GM21619 (cell line): ENCODE measurements at regions not wholly inside any gene's neighbourhood (a gene's known extent, or its start where the extent isn't known, plus 50 kb on each side); places are given as distances from the start of the nearest gene placed in this dataset.

Experiments
- ATAC-seq: cut with Tn5 transposase; IDR thresholded peaks from one replicate; pipeline ENCODE4 v1.9.1; 2021; ENCODE audit not compliant: unreplicated experiment

DNA sequence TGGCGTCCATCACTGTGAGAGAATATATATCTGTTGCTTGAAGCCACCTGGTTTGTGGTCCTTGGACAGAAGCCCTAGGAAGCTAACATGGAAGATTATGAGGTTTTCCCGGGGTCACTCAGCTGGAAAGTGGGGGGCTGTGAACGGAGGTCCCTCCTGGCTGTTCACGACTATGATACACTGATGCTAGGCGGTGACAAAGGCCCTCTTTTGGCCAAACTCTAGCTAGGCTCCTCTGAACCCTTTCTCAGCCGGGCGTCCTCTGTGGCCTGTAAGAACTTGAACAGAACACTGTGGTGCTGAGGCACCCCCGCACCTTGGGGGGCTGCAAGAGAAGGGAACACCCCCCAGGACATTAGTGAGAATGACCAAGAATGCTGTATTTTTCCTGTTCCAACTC is 164.6 kb downstream of the TFCP2L1 start:
- no peak for ATAC-seq

DNA sequence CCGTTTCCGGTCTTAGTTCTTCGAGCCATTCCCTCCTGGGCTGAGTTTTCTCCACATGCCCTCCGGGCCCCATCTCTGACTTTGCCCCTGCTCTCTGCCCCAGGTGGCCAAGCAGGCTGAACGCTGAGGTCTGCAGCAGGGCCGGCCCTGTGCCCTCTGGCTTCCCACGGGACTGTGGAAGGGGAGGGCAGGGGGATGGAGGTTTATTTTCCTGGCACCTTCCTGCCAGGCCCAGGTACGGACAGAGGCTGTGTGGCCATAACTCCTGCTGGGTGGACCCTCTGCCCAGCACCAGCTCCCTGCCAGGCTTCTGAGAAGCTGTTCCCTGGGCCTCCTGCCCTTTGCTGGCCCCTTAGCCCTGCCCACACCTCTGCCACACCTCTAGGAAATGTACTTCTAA is 164.0 kb downstream of the TFCP2L1 start:
- ATAC-seq = no peak

DNA sequence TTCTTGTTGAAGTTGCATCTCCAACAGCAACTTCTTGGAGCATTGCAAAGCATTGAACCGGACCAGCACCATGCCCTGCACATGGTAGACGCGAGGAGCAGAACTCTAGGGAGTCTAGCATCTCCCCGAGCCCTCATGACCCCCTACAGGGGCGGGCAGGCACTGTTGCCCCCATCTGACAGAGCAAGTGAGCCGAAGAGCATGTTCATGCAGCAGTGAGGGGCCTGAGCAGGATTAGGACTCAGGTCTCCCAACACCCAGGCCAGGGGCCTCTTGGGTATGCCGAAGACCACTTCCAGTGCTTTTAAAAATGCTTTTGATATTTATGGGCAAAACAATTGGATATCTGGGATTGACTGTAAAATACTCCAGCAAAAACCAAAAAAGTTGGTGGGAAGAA is 163.3 kb downstream of the TFCP2L1 start:
- no peak for ATAC-seq

DNA sequence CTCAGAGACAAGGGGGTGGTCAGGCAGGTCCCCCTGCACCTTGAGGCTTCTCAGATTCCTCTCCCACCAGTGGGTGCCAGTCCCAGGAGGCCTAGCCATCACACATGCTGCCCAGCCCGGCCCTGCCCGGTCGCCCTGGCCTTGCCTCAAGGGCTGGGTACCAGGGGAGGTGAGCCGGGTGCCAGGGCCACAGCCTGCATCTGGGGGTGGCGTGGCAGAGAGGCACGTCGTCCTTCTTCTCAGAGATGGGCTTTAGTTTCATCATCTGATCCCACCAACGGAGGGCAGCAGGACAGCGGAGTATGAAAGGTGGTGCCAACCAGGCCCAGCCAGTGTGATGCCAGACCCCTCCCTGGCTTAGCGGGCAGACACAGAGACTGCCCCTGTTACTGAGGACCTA is 161.7 kb downstream of the TFCP2L1 start:
- ATAC-seq = no peak

DNA sequence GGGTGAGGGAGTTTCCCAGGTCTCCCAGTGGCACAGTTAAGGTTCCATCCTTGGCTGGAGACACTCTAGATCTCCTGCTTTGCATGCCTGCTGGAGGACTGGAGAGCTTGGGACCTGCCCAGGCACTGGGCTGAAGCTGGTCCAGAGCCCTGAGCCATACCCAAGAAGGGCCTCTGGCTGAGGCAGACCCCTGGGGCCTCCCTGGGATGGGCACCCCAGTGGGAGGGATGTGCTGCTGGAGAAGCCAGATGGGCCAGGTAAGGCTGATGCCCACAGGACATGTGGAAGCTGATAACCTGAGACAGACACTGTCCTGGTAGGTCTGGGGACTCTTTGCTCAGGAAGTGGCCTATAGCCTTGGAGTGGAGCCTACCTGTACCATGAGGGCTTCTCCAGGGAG is 160.7 kb downstream of the TFCP2L1 start:
- no peak for ATAC-seq

DNA sequence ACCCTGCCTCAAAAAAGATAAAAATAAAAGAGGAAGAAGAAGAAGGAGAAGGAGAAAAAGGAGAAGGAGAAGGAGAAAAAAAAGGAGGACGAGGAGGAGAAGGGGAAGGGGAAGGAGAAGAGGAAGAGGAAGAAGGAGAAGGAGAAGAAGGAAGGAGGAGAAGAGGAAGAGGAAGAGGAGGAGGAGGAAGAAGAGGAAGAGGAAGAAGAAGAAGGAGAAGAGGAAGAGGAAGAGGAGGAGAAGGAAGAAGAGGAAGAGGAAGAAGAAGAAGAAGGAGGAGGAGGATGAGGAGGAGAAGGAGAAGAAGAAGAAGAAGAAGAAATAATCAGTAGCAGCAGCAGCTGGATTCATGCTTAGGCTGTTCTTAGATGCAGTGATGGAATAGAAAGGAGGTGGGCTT is 159.7 kb downstream of the TFCP2L1 start:
- no peak for ATAC-seq

DNA sequence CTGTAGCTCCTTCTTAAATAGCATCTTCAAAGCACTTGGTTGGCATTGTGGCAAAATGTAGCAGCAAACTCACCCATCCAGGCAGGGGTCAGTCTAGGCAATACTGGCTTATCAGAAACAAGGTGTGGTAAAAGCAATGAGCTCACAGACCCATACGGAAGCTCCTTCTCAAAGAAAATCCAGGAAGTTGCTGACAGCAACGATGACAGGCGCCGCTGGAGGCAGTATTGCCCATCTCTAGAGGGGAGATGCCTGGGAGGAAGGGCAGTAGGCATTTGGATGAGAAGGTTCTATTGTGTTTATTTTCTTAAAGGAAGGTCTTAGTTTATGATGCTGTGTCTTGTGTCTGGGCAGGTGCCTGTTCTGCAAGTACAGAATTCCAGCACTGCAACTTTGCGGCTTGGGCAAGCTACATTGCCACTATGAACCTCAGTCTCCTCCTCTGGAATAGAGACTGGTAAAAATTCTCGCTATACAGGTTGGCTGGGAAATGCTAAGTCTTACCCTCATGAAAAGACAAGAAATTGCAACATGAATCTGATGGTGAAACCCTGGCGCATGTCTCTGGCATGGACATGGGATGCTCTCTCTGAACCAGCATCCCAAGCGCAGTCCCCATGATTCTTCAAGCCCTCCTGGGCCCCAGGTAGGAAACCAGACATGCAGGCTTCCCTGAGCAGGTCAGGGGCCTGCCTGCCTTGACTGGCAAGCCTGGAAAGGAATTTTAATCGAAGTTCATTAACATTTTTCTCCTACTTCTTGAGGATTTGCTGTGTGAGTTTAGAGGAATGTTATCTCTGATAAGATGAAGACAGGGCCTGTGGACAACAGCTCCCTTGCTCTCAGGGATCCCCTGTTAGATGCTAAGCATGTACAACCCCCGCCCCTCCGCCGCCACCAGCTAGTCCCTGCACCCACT is 156.0 kb downstream of the TFCP2L1 start:
- no peak for ATAC-seq

DNA sequence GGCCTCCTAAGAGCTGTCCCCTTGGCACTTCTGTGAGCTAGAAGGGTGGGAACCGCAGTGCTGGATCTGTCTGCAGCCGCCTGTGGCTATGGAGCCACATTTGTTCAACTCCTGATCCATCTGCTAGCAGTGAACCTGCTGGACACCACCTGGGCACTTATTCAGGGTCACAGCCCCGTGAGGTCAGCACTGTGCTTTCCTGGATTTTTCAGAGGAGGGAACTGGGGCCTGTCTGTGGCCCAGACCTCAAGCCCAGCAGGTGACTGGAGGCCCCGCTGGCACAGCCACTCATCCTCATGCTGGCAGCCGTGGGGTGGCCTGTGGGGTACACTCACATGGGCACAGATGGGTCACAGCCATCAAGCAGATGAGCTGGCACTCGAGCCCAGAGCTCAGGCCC is 155.3 kb downstream of the TFCP2L1 start:
- ATAC-seq = no peak

DNA sequence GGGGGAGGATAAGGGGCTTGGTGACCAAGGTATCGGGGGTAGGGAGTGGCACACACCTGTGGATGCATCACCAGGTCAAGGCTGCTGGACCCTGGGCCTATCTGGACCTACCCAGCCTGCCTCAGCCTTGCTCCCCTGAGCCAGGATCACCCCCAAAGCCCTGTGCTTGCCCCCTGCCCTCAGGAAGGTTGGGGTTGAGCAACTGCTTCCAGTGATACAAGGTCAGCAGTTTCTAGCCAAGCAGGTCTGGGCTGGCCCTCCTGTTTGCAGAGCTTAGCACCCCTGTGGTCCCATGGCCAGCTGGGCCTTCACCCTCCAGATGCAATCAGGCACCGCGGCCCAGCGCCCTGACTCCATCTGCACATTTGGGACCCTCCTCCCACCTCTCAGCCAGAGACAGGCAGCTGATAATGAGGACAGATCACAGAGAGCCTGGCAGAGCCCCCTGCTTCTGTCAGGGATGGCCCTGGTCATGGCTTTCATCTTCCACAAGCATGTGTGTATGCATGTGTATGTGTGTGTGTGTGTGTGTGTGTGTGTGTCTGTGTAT is 154.6 kb downstream of the TFCP2L1 start:
- no peak for ATAC-seq

DNA sequence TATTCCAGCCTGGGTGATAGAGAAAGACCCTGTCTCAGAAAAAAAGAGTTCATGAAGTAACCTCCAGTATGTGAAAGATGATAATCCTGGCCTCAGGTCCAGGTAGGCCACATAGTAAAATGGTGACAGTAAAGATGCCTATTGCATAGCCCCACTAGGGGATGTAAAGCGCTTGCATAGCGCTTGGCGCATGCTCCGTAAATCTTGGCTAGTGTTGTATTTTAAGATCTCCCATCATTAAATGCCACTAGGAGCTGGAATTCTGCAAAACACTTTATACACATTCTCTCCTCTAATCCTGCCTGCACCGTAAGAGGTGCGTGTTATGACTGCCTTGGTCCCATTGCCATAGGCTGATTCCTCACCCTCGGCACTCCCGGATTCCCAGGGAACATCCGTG is 153.6 kb downstream of the TFCP2L1 start:
- no peak for ATAC-seq

DNA sequence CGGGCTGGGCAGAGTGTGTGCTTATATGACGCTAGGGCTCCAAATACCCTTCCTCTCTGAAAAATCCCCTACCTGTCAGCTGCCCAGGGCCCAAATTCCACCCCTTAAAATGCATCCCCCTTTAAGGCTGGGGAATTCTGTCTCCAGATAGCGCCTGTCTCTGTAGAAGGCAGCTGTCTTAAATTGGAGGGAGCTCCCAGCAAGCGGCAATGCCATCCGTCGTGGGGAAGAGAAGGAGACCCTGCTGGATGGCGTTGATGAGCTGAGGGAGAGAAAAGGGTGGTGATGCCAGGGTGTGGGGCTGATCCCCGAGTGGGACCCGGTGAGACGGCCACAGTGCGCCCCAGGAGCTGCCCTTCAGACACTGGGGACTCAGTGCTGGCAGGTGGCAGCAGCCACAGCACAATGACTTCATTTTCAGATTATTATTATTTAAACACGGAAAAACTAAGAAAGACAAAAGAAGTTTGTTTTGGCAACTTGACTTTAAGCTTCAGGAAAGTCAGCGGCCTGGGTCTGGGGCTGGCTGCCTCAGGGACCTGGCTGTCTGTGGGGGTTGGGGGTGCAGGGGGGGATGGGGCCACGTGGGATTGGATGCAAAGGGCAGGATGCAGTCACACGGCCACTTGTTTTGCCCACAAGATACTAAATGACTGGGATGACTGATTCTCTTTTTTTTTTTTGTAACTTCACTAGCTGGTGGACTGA is 152.8 kb downstream of the TFCP2L1 start:
- ATAC-seq = no peak

DNA sequence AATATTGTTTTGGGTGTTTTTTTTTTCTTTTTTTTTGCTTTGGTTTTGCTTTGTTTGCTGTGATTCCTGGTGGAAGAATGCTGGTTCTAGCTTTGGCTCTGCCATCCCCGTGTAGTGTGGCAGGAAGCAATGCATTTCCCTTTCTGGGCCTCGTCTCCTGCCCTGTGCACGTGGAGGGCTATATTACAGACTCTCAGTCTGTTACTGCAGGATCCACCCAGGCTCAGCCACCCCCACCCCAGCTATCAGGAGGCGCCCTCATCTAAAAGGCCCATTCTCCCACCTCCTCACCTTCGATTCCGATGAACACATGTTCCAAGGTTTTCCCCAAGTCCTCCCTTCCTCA is 152.3 kb downstream of the TFCP2L1 start:
- no peak for ATAC-seq

DNA sequence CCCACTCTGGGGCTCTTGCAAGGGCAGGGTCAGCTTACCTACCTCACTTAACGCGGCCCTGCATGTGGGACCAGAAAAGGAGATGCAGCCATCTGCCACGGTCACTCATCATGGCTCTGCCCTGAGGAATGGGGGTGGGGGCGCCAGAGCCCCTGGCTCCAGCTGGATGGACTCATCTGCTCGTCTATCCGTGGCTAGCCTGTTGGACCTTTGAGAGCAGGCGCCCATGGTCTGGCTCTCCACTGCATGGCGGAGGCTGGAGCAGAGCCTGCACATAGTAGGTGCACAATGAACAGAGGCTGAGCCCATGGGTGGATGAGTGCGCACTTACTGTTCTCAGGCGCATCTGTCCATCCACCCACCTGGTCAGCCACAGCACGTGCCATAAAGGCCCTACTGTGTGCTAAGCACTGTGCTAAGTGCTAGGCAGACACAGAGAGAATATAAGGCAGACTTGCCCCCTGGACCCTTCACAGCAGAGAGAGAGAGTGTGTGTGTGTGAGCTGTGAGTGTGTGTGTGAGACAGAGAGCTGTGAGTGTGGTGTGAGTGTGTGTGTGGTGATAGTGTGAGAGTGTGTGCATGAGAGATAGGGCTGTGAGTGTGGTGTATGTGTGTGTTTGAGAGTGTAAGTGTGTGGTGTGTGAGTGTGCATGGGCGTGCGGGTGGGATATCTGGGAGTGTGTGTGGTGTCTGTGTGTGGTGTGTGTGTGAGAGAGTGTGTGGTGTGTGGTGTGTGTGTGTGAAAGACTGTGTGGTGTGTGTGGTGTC is 151.3 kb downstream of the TFCP2L1 start:
- ATAC-seq = no peak

DNA sequence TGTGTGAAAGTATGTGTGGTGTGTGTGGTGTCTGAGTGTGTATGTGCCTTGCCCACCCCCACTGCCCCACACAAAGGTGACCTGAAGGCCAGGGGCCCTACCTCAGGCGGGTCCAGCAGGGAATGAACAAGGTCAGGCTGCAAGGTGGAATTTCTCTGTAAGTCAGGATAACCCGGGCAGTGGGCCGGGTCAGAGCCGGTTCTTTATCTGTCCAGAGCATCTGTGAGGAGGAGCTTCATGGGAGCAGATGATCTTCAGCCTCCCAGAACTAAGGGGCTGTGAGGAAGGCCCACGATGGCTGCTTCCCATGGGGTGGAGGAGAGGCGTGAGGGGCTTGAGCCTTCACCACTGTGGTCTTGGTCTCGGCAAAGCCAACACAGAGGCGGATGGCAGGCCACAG is 150.3 kb downstream of the TFCP2L1 start:
- ATAC-seq = no peak

DNA sequence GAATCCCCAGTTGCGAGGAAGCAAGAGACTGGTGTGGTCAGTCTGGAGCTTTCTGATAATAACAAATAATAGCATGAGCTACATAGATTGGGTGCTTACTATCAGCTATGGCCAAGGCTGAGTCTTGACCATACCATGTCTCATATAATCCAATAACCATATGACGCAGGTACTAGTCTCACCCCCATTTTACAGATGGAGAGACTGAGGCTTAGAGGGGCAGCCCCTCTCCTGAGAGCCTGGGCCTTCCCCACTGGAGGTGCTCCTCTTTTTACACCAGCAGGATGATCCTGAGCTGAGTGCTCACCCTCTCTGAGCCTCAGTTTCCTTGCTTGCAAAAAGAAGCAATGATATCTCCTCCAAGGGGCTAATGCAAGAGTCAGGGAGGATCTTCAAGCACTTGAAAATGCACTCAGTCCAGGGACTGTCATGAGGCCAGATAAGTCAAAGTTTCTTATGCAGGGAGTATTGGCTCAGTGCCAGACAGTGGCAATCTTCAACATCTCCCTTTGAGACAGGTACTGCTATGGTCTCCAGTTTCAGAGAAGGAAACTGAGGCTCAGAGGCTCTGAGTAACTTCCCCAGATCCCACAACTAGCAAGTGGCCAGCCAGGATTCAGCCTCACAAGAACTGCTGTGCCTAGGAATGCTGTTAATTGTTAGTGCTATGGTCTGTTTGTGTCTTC is 149.7 kb downstream of the TFCP2L1 start:
- ATAC-seq = no peak

DNA sequence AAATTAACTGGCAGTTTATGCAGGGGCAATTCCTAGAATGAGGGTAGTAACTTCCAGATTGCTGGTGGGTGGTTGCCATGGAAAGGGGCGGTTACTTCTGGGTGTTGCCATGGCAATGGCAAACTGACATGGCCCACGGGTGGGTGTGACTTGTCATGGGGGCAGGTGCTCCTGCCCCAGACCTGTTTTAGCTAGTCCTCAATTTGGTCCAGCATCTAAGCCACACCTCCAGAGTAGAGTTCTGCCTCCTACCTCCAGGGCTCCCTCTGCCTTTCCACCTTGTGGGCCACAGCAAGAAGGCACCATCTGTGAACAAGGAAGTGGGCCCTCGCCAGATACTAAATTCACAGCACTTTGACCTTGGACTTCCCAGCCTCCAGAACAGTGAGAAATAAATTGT is 148.7 kb downstream of the TFCP2L1 start:
- no peak for ATAC-seq

DNA sequence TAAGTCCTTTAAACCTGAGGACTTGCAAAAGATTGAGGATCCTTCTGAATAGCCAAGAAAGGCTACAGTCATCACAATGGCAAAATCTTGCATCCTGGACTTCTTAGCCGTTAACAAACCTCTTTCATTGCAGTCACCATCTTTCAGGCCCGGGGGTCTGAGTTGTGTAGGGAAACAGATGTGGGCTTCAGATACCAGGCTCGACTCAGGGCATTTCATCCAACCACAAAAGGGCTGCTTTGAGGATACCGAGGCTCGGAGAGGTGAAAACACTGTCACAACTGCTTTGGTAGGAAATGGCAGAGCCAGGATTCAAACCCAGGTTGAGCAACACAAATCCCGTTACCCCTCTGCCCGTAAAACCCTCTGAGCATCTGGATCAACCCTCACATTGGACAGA is 147.4 kb downstream of the TFCP2L1 start:
- ATAC-seq = no peak

DNA sequence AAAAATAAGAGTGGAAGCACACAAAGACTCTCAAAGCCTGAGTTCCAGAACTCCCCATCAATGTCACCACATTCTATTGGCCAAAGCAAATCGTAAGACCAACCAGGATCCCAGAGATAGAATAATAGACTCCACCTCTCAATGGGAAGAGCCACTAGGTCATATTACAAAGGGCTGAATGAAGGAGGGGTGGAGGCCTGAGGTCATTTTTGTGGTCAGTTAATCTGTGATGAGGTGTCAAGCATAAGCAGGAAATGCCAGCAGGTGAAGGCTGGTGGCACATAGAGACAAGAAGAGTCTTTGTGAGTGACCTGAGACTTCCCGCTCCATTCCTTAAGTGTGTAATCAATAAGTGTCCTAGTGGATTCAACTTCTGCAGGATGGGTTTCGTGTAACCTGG is 144.3 kb downstream of the TFCP2L1 start:
- ATAC-seq = no peak

DNA sequence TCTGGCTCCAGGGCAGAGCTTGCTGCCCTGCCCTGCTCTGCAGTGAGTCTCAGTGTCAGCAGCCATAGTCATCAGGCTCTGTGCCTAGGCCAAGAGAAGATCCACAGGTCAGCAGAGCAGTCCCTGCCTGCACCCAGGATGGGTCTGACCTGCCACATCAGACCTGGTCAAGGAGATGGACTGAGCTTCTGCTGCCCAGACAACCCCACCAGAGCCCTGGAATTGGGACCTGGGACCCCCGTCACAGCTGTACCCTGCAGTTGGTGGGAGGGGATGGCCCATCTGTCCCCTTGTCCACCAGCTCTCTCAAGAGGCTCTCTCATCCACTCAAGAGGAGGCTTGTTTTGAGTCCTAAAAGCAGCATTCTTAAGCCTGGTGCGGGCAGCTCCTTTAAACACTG is 142.6 kb downstream of the TFCP2L1 start:
- no peak for ATAC-seq

DNA sequence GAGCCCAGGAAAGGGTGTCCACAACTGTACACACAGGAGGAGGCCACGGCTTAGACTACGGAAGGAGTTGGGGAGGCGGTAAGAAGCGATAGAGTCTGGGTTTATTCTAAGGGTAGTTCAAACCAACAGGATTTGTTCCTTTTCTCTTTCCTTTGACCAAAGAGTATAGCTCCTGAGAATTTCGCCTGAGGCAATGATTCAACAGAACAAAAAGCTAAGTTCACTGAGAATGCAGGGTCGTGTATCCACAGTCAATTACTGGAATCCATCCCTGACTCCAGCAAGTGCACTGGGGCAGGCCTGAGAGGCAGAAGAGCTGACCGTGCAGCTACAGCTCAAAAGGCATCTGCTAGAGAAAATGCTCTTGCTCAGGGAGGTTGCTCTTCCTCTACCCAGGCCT is 140.9 kb downstream of the TFCP2L1 start:
- no peak for ATAC-seq

DNA sequence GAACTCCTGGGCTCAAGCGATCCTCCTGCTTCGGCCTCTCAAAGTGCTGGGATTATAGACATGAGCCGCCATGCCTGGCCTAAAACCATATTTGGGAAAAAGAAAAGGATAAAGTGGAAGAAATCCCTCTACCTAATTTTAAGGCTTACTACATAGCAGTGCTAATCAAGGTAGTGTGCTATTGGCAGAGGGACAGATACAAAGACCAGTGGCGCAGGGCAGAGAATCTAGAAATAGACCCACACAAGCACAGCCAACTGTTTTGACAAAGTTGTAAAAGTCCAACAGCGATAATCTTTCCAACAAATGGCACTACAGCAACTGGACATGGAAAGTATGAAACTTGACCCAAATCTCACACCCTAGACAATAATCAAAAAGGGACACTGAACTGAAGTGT is 138.4 kb downstream of the TFCP2L1 start:
- no peak for ATAC-seq
